Chondrocyte (in vitro differentiated cells): ENCODE measurements at regions not wholly inside any gene's neighbourhood (a gene's known extent, or its start where the extent isn't known, plus 50 kb on each side); places are given as distances from the start of the nearest gene placed in this dataset.

Experiments used
- DNase-seq: peaks from one replicate; pipeline ENCODE4 v3.0.0; 2021; ENCODE audit warnings: mixed read lengths, low spot score
- H3K27ac Mint-ChIP-seq: one replicate; pipeline ENCODE4 v1.8.0; 2021; ENCODE audit warnings: mild to moderate bottlenecking, moderate library complexity, mixed read lengths; ENCODE audit not compliant: unreplicated experiment
- H3K27me3 Mint-ChIP-seq: 2 replicates; pipeline ENCODE4 v1.8.0; 2021; ENCODE audit warnings: low read depth, mixed read lengths
- H3K36me3 Mint-ChIP-seq: 2 replicates; pipeline ENCODE4 v1.8.0; 2021; ENCODE audit warnings: low read depth, mixed read lengths
- H3K4me1 Mint-ChIP-seq: 2 replicates; pipeline ENCODE4 v1.8.0; 2021; ENCODE audit warnings: low read depth, mild to moderate bottlenecking, mixed read lengths
- H3K4me3 Mint-ChIP-seq: one replicate; pipeline ENCODE4 v1.8.0; 2021; ENCODE audit warnings: mild to moderate bottlenecking, moderate library complexity, mixed read lengths; ENCODE audit not compliant: unreplicated experiment
- H3K9me3 Mint-ChIP-seq: 2 replicates; pipeline ENCODE4 v1.8.0; 2021; ENCODE audit warnings: low read depth, mixed read lengths
- CTCF ChIP-seq: fragments of 200-600 bp; sonication (generic); IDR thresholded peaks from 2 replicates; pipeline ENCODE4 v1.5.0; 2021; ENCODE audit warnings: antibody characterized with exemption, mild to moderate bottlenecking, moderate library complexity

- no peaks in the 10 kb centered on the region for H3K36me3 Mint-ChIP-seq
- H3K4me1 Mint-ChIP-seq = no peaks in the 10 kb centered on the region
- no peak overlapping the region for H3K27ac Mint-ChIP-seq
- H3K9me3 Mint-ChIP-seq = no peaks in the 10 kb centered on the region
- no peak for TF ChIP-seq CTCF
- no peak for DNase-seq
- peaks cover 4% of the 10 kb centered on the region for H3K27me3 Mint-ChIP-seq
- no peak overlapping the region for H3K4me3 Mint-ChIP-seq
Observed at GRCh38 chr2:106306387-106306786, 112.3 kb upstream of the UXS1 start.

- Mint-ChIP-seq H3K27ac (no peak overlapping the region), H3K27me3 (peaks cover 4% of the 10 kb centered on the region), H3K4me3 (no peak overlapping the region), H3K9me3 (no peaks in the 10 kb centered on the region), H3K4me1 (no peaks in the 10 kb centered on the region), H3K36me3 (no peaks in the 10 kb centered on the region)
- no peak for DNase-seq
- TF ChIP-seq CTCF = no peak
Observed at GRCh38 chr2:106304612-106305184, 110.6 kb upstream of the UXS1 start.

- Mint-ChIP-seq H3K9me3 (no peaks in the 10 kb centered on the region), H3K4me3 (no peak overlapping the region), H3K27me3 (no peaks in the 10 kb centered on the region)
Observed at GRCh38 chr2:106299696-106300095, 105.6 kb upstream of the UXS1 start.

GRCh38 chr2:106296182-106296815 lies 102.2 kb upstream of the UXS1 start:
- no peak for TF ChIP-seq CTCF
- DNase-seq = no peak
- Mint-ChIP-seq H3K9me3 (no peaks in the 10 kb centered on the region), H3K27ac (no peak overlapping the region), H3K27me3 (no peaks in the 10 kb centered on the region), H3K36me3 (peaks cover 2% of the 10 kb centered on the region), H3K4me3 (no peak overlapping the region), H3K4me1 (peaks cover 9% of the 10 kb centered on the region)

More at GRCh38 chr2:106299696-106300095, 105.6 kb upstream of the UXS1 start:
- H3K4me1 Mint-ChIP-seq = peaks cover 8% of the 10 kb centered on the region
- no peak for TF ChIP-seq CTCF
- DNase-seq = no peak
- no peak overlapping the region for H3K27ac Mint-ChIP-seq
- peaks cover 2% of the 10 kb centered on the region for H3K36me3 Mint-ChIP-seq

- Mint-ChIP-seq H3K27me3 (no peaks in the 10 kb centered on the region), H3K27ac (no peak overlapping the region), H3K4me1 (peaks cover 9% of the 10 kb centered on the region), H3K4me3 (no peak overlapping the region), H3K36me3 (peaks cover 2% of the 10 kb centered on the region), H3K9me3 (no peaks in the 10 kb centered on the region)
- DNase-seq = no peak
- TF ChIP-seq CTCF = no peak
Observed at GRCh38 chr2:106294182-106294581, 100.1 kb upstream of the UXS1 start.
